Endometrial microvascular endothelial cells (primary cell): ENCODE measurements at regions not wholly inside any gene's neighbourhood (a gene's known extent, or its start where the extent isn't known, plus 50 kb on each side); places are given as distances from the start of the nearest gene placed in this dataset.
"Not testable (repeated sequence)": the region's sequence is repeated elsewhere in the genome, so short reads cannot be mapped to it uniquely, and the experiment has no call there.

Source experiments
- in situ Hi-C: cut with HindIII; loops from 2 replicates; pipeline ENCODE4 v1.10.0; 2017; ENCODE audit warnings: low sequenced_read_pairs, low pct_unique_long_range_greater_than_20kb; ENCODE audit errors: inconsistent ontology term

GRCh38 chr10:3959370-3960325, 174.6 kb upstream of the KLF6 start:
- in situ Hi-C loops: no loop called here

- in situ Hi-C loops: no loop called here
Measured at GRCh38 chr10:3958472-3958996, 173.5 kb upstream of the KLF6 start.

GRCh38 chr10:3955955-3956617, 171.1 kb upstream of the KLF6 start:
- in situ Hi-C loops: no loop called here

GRCh38 chr10:3955493-3955892, 170.5 kb upstream of the KLF6 start:
- in situ Hi-C loops: no loop called here

GRCh38 chr10:3954615-3955014, 169.6 kb upstream of the KLF6 start:
- in situ Hi-C loops: no loop called here

GRCh38 chr10:3954007-3954406, 169.0 kb upstream of the KLF6 start:
- in situ Hi-C loops: not testable (repeated sequence)

- in situ Hi-C loops: no loop called here
Measured at GRCh38 chr10:3951993-3952392, 167.0 kb upstream of the KLF6 start.

- in situ Hi-C loops: no loop called here
Measured at GRCh38 chr10:3950676-3951275, 165.8 kb upstream of the KLF6 start.

GRCh38 chr10:3949711-3950110, 164.7 kb upstream of the KLF6 start:
- in situ Hi-C loops: loop anchor here (25.0 kb wide), 1 partner anchor 88 kb away; no protein-coding TSS in a partner anchor

- in situ Hi-C loops: loop anchor here (25.0 kb wide), 1 partner anchor 88 kb away; no protein-coding TSS in a partner anchor
Measured at GRCh38 chr10:3948843-3949242, 163.8 kb upstream of the KLF6 start.

GRCh38 chr10:3946234-3947229, 161.5 kb upstream of the KLF6 start:
- in situ Hi-C loops: loop anchor here (25.0 kb wide), 1 partner anchor 91 kb away; no protein-coding TSS in a partner anchor

GRCh38 chr10:3945026-3945425, 160.0 kb upstream of the KLF6 start:
- in situ Hi-C loops: loop anchor here (25.0 kb wide), 1 partner anchor 92 kb away; no protein-coding TSS in a partner anchor

- in situ Hi-C loops: loop anchor here (25.0 kb wide), 1 partner anchor 93 kb away; no protein-coding TSS in a partner anchor
Measured at GRCh38 chr10:3944591-3944990, 159.6 kb upstream of the KLF6 start.

GRCh38 chr10:3943695-3944257, 158.8 kb upstream of the KLF6 start:
- in situ Hi-C loops: loop anchor here (25.0 kb wide), 1 partner anchor 94 kb away; no protein-coding TSS in a partner anchor

- in situ Hi-C loops: loop anchor here (25.0 kb wide), 1 partner anchor 94 kb away; no protein-coding TSS in a partner anchor
Measured at GRCh38 chr10:3942937-3943489, 158.0 kb upstream of the KLF6 start.

GRCh38 chr10:3941676-3942075, 156.7 kb upstream of the KLF6 start:
- in situ Hi-C loops: loop anchor here (25.0 kb wide), 1 partner anchor 96 kb away; no protein-coding TSS in a partner anchor

- in situ Hi-C loops: loop anchor here (25.0 kb wide), 1 partner anchor 101 kb away; no protein-coding TSS in a partner anchor
Measured at GRCh38 chr10:3936422-3937040, 151.5 kb upstream of the KLF6 start.
